GM20000 (cell line): ENCODE measurements at regions not wholly inside any gene's neighbourhood (a gene's known extent, or its start where the extent isn't known, plus 50 kb on each side); places are given as distances from the start of the nearest gene placed in this dataset.

Experiments used
- DNase-seq: peaks from one replicate; pipeline ENCODE4 v3.0.0; 2012; ENCODE audit warnings: low spot score
- CTCF ChIP-seq: IDR thresholded peaks from 2 replicates; pipeline ENCODE4 v1.5.1; 2012; ENCODE audit warnings: mild to moderate bottlenecking, control low read depth; ENCODE audit errors: extremely low read depth, missing control alignments

GRCh38 chr12:84290168-84290567 lies 622.4 kb downstream of the SLC6A15 start:
- no peak for TF ChIP-seq CTCF
- no peak for DNase-seq

- TF ChIP-seq CTCF = no peak
These were observed 634.6 kb downstream of the SLC6A15 start for GRCh38 chr12:84277986-84278385.

GRCh38 chr12:84276215-84276614 lies 636.4 kb downstream of the SLC6A15 start:
- TF ChIP-seq CTCF = no peak

More at GRCh38 chr12:84277986-84278385, 634.6 kb downstream of the SLC6A15 start:
- no peak for DNase-seq

GRCh38 chr12:84272324-84272723 lies 640.3 kb downstream of the SLC6A15 start:
- no peak for DNase-seq
- TF ChIP-seq CTCF = no peak

More at GRCh38 chr12:84276215-84276614, 636.4 kb downstream of the SLC6A15 start:
- DNase-seq = no peak

- TF ChIP-seq CTCF = no peak
- DNase-seq = no peak
These were observed 642.0 kb downstream of the SLC6A15 start for GRCh38 chr12:84270470-84271140.

- TF ChIP-seq CTCF = no peak
- no peak for DNase-seq
These were observed 664.7 kb downstream of the SLC6A15 start for GRCh38 chr12:84247931-84248330.

- TF ChIP-seq CTCF = no peak
- DNase-seq = no peak
These were observed 668.9 kb downstream of the SLC6A15 start for GRCh38 chr12:84243686-84244085.
